OCI-LY1 (cell line): ENCODE measurements at regions not wholly inside any gene's neighbourhood (a gene's known extent, or its start where the extent isn't known, plus 50 kb on each side); places are given as distances from the start of the nearest gene placed in this dataset.

ENCODE experiments used
- H2AFZ ChIP-seq: fragments of 200-600 bp; sonication (generic), shearing (Covaris generic); 2 replicates; pipeline ENCODE4 v1.6.0; 2014; ENCODE audit warnings: antibody characterized with exemption, mild to moderate bottlenecking, low read length
- H3F3A ChIP-seq: fragments of 200-600 bp; sonication (generic), shearing (Covaris generic); 2 replicates; pipeline ENCODE4 v1.6.0; 2014; ENCODE audit warnings: mild to moderate bottlenecking, antibody characterized with exemption, low read length, moderate library complexity; ENCODE audit not compliant: insufficient read depth
- H3K27ac ChIP-seq: fragments of 200-600 bp; sonication (generic); 2 replicates; pipeline ENCODE4 v1.5.1; 2014; ENCODE audit warnings: low read length, mixed run types, mild to moderate bottlenecking, low read depth; ENCODE audit not compliant: poor library complexity, severe bottlenecking
- H3K27me3 ChIP-seq: fragments of 200-600 bp; sonication (generic); 2 replicates; pipeline ENCODE4 v1.6.0; 2014; ENCODE audit warnings: antibody characterized with exemption, mild to moderate bottlenecking, low read length, moderate library complexity; ENCODE audit not compliant: insufficient read depth
- H3K36me3 ChIP-seq: fragments of 200-600 bp; sonication (generic); 2 replicates; pipeline ENCODE4 v1.6.1; 2014; ENCODE audit warnings: mild to moderate bottlenecking, antibody characterized with exemption, low read length, moderate library complexity, mixed read lengths; ENCODE audit not compliant: insufficient read depth
- H3K4me1 ChIP-seq: fragments of 200-600 bp; sonication (generic); 2 replicates; pipeline ENCODE4 v1.5.1; 2014; ENCODE audit warnings: mild to moderate bottlenecking, low read length, moderate library complexity; ENCODE audit not compliant: insufficient read depth, severe bottlenecking
- H3K4me2 ChIP-seq: fragments of 200-600 bp; sonication (generic), shearing (Covaris generic); 2 replicates; pipeline ENCODE4 v1.6.1; 2014; ENCODE audit warnings: low read length
- H3K4me3 ChIP-seq: fragments of 200-600 bp; sonication (generic); 2 replicates; pipeline ENCODE4 v1.5.1; 2014; ENCODE audit warnings: low read length, low read depth, mild to moderate bottlenecking, mixed read lengths; ENCODE audit not compliant: poor library complexity, severe bottlenecking
- H3K79me2 ChIP-seq: fragments of 200-600 bp; shearing (Covaris generic); 2 replicates; pipeline ENCODE4 v1.6.1; 2016; ENCODE audit warnings: mixed run types, low read length, mixed read lengths; ENCODE audit not compliant: insufficient read depth
- H3K9ac ChIP-seq: fragments of 200-600 bp; sonication (generic), shearing (Covaris generic); 2 replicates; pipeline ENCODE4 v1.6.1; 2014; ENCODE audit warnings: mild to moderate bottlenecking, low read length, mixed read lengths
- H3K9me2 ChIP-seq: fragments of 200-600 bp; sonication (generic), shearing (Covaris generic); 2 replicates; pipeline ENCODE4 v1.6.1; 2014; ENCODE audit warnings: low read depth, mild to moderate bottlenecking, low read length, mixed read lengths
- H3K9me3 ChIP-seq: fragments of 200-600 bp; shearing (Covaris generic); 2 replicates; pipeline ENCODE4 v1.6.1; 2014; ENCODE audit warnings: low read length, mixed read lengths
- H4K20me1 ChIP-seq: fragments of 200-600 bp; sonication (generic), shearing (Covaris generic); 2 replicates; pipeline ENCODE4 v1.6.0; 2016; ENCODE audit warnings: mild to moderate bottlenecking, low read length; ENCODE audit not compliant: insufficient read depth
- CTCF ChIP-seq: fragments of 200-600 bp; sonication (generic), shearing (Covaris generic); IDR thresholded peaks from 2 replicates; pipeline ENCODE4 v1.5.1; 2017; ENCODE audit warnings: mild to moderate bottlenecking, antibody characterized with exemption, low read length, moderate library complexity, mixed read lengths
- EZH2 ChIP-seq: fragments of 200-600 bp; sonication (generic), shearing (Covaris generic); IDR thresholded peaks from 2 replicates; pipeline ENCODE4 v1.8.0; 2017; ENCODE audit warnings: borderline replicate concordance, mixed run types, mild to moderate bottlenecking, antibody characterized with exemption, low read length, moderate library complexity, mixed read lengths

GRCh38 chr1:164086832-164087231, 472.2 kb upstream of the PBX1 start:
- Histone ChIP-seq H4K20me1 (no peaks in the 10 kb centered on the region), H3K9ac (no peak overlapping the region), H3K79me2 (no peaks in the 10 kb centered on the region), H3K9me3 (no peaks in the 10 kb centered on the region), H3K4me3 (no peak overlapping the region), H3K4me1 (no peaks in the 10 kb centered on the region), H3K36me3 (no peaks in the 10 kb centered on the region), H3K4me2 (no peak overlapping the region), H2AFZ (no peak overlapping the region), H3K27ac (no peak overlapping the region), H3K27me3 (no peaks in the 10 kb centered on the region), H3F3A (no peaks in the 10 kb centered on the region), H3K9me2 (no peaks in the 10 kb centered on the region)
- TF ChIP-seq EZH2 (no peak), CTCF (no peak)

DNA sequence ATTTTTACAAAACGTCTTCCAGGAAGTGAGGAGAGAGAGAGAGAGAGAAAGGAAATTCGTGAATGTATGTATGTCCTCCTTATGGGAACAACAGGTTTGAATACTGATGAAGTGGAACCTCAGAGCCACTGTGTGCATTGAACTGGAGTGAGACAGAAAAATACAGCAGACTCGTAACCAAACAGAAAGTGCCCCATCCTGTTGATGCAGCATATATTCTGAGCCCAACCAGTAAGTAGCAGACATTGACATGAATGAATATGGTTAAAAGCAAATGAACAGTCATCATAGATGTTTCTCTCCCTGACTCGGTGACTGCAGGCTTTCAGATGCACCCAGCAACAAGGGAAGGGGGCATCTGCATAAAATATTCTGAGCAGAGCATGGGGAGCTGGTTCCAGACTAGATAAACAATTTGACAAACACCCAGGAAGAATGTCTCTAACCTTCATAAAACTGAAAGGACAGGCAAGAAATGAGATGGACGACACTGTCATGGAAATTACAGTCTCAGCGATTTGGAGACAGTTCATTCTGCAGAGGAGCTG, 471.0 kb upstream of the PBX1 start:
- H3K4me2 ChIP-seq = no peak overlapping the region
- no peak overlapping the region for H2AFZ ChIP-seq

DNA sequence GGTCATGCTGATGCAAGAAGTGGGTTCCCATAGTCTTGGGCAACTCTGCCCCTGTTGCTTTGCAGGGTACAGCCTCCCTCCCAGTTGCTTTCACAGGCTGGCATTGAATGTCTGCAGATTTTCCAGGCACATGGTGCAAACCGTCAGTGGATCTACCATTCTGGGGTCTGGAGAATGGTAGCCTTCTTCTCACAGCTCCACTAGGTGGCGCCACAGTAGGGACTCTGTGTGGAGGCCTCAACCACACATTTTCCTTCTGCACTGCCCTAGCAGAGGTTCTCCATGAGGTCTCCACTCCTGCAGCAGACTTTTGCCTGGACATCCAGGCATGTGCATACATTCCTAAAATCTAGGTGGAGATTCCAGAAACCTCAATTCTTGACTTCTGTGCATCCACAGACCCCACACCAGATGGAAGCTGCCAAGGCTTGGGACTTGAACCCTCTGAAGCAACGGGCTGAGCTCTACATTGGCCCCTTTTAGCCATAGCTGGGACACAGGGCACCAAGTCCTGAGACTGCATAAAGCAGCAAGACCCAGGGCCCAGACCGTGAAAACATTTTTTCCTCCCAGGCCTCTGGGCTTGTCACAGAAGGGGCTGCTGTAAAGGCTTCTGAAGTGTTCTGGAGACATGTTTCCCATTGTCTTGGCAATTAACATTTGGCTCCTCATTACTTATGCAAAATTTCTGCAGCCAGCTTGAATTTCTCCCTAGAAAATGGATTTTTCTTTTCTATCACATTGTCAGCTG, 466.2 kb upstream of the PBX1 start:
- Histone ChIP-seq H3F3A (no peaks in the 10 kb centered on the region), H3K36me3 (no peaks in the 10 kb centered on the region), H3K27me3 (no peaks in the 10 kb centered on the region)

More for the DNA sequence above, 471.0 kb upstream of the PBX1 start:
- Histone ChIP-seq H3F3A (no peaks in the 10 kb centered on the region), H3K9me3 (no peaks in the 10 kb centered on the region), H3K4me1 (no peaks in the 10 kb centered on the region), H3K27me3 (no peaks in the 10 kb centered on the region), H3K79me2 (no peaks in the 10 kb centered on the region), H3K9ac (no peak overlapping the region), H4K20me1 (no peaks in the 10 kb centered on the region), H3K36me3 (no peaks in the 10 kb centered on the region), H3K27ac (no peak overlapping the region), H3K4me3 (no peak overlapping the region), H3K9me2 (no peaks in the 10 kb centered on the region)
- TF ChIP-seq CTCF = no peak
- no peak for TF ChIP-seq EZH2

More for the DNA sequence above, 466.2 kb upstream of the PBX1 start:
- TF ChIP-seq CTCF = peak; percentile 26; the same call in 1 of the 2 replicates
- no peak for TF ChIP-seq EZH2
- Histone ChIP-seq H3K27ac (no peak overlapping the region), H2AFZ (no peak overlapping the region), H4K20me1 (no peaks in the 10 kb centered on the region), H3K4me1 (no peaks in the 10 kb centered on the region), H3K9me3 (no peaks in the 10 kb centered on the region), H3K4me2 (no peak overlapping the region), H3K9me2 (no peaks in the 10 kb centered on the region), H3K79me2 (no peaks in the 10 kb centered on the region), H3K9ac (no peak overlapping the region), H3K4me3 (no peak overlapping the region)
